ENCODE measurements at regions not wholly inside any gene's neighbourhood (a gene's known extent, or its start where the extent isn't known, plus 50 kb on each side); places are given as distances from the start of the nearest gene placed in this dataset.
A peak's percentile ranks its signal among the peaks of the same experiment; 100 is the strongest.
"Not testable (repeated sequence)": the region's sequence is repeated elsewhere in the genome, so short reads cannot be mapped to it uniquely, and the experiment has no call there.

DNA sequence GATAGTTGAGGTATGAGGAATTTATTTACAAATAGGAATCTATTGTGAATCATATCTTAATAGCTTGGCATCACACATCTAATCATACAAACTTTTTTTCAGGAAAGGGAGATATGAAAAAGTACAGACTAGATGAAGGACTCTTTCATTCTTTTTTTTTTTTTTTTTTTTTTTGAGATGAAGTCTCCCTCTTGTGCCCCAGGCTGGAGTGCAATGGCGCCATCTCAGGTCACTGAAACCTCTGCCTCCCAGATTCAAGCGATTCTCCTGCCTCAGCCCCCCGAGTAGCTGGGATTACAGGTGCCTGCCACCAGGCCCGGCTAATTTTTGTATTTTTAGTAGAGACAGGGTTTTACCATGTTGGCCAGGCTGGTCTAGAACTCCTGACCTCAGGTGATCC is 65.1 kb upstream of the NECTIN3 start:
- not testable (repeated sequence) for DNase-seq (ENCODE audit: extremely low read depth, low read depth)

DNA sequence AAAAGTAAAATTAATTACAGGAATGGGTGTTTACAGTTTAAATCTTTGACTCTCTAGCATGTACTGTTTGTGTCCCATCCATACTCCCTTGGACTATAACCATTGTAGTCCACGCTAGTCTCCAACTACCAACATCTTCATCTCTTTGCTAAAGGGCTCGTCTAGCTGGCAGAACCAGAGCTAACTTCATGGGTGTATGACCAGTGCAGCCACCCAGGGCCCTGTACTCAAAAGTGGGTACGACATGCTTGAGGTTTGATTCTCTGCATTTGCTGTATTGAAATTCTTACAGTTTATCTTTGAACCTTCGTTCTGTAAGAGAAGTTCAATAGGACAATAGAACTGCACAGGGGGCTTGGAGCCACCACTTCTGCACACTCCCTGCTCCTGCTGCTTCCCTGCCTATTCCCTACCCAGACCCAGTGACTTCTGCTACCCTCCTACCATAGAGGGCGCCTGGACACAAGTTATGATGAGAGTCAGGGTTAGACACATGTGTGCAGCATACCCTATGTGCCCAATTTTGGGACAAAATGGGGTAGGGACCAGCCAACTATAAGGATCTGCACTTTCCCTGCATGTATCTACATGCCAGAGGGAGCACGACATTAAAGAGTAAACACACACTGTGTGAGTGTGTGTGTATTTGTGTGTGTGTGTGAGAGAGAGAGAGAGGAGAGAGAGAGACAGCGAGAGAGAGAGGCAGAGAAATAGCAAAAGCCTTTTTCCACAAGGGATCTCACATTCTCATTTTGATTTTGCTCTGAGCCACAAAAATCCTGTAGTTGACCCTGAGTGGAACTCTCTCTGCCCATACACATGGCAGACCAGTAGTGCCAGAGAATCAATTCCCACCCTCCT is 59.0 kb upstream of the NECTIN3 start:
- DNase-seq (ENCODE audit: extremely low read depth, low read depth), result peak; percentile 1

Small RNA genes in the stretch of these regions (small RNA-seq; reads per million reads assigned to genes)
- gene AC078918.1, result 0 reads per million in 2 experiments
- 0 reads per million in 2 experiments for gene MIR4445
- gene RF00019, result 0 reads per million in 2 experiments
- 0 reads per million in 2 experiments for gene RNU6ATAC15P
